K562 (cell line): ENCODE measurements at regions not wholly inside any gene's neighbourhood (a gene's known extent, or its start where the extent isn't known, plus 50 kb on each side); places are given as distances from the start of the nearest gene placed in this dataset.

ENCODE experiments used
- HMGXB4 ChIP-seq: sonication (generic); formaldehyde crosslinking; IDR thresholded peaks from 2 replicates; pipeline ENCODE4 v1.8.1; 2023; ENCODE audit warnings: mild to moderate bottlenecking, missing genetic modification reagents
- PREB ChIP-seq: sonication (generic); formaldehyde crosslinking; IDR thresholded peaks from 2 replicates; pipeline ENCODE4 v1.8.1; 2023; ENCODE audit warnings: mild to moderate bottlenecking, missing genetic modification reagents
- SNAPC5 ChIP-seq: fragments of 250-450 bp; sonication (Bioruptor Pico); IDR thresholded peaks from 2 replicates; pipeline ENCODE4 v1.8.0; 2021; ENCODE audit warnings: moderate library complexity, mild to moderate bottlenecking, inconsistent platforms
- UBTF ChIP-seq, 2 experiments: IDR thresholded peaks; 2 replicates each; pipeline ENCODE4 v1.6.1; 2012; ENCODE audit warnings: improper control_type of control experiment in 2 of 2, low read depth in 2 of 2, low read length in 2 of 2, borderline replicate concordance in 1 of 2
- YBX1 ChIP-seq: fragments of 450-650 bp; IDR thresholded peaks from 2 replicates; pipeline ENCODE4 v1.7.1; 2016; ENCODE audit warnings: mild to moderate bottlenecking

- no peak for TF ChIP-seq HMGXB4 (CRISPR knock-in tag)
- no peak for TF ChIP-seq YBX1
- TF ChIP-seq PREB (CRISPR knock-in tag), result no peak
- TF ChIP-seq SNAPC5 (CRISPR knock-in tag), result no peak
- TF ChIP-seq UBTF (IDR thresholded peaks at IDR 0.05; ENCODE audit: borderline replicate concordance in 1 of 2, low read depth in 2 of 2, low read length in 2 of 2), result no peak
Observed at GRCh38 chr1:228804173-228804572, 68.9 kb downstream of the RHOU start (continued).
